ENCODE measurements at regions not wholly inside any gene's neighbourhood (a gene's known extent, or its start where the extent isn't known, plus 50 kb on each side); places are given as distances from the start of the nearest gene placed in this dataset.

GRCh38 chr12:87518481-87518880 is 510.7 kb downstream of the C12orf50 start:
- no peak for TF ChIP-seq YY1 (IDR thresholded peaks at IDR 0.05; ENCODE audit: insufficient read depth, insufficient read length)
- TF ChIP-seq ZNF274 (IDR thresholded peaks at IDR 0.05; ENCODE audit: low read depth, low read length), result no peak
- no peak for TF ChIP-seq SUZ12 (IDR thresholded peaks at IDR 0.05; ENCODE audit: extremely low read depth, insufficient read depth, insufficient read length)
